NCI-H2227 (cell line): ENCODE measurements at regions not wholly inside any gene's neighbourhood (a gene's known extent, or its start where the extent isn't known, plus 50 kb on each side); places are given as distances from the start of the nearest gene placed in this dataset.
"Not testable (repeated sequence)": the region's sequence is repeated elsewhere in the genome, so short reads cannot be mapped to it uniquely, and the experiment has no call there.

ENCODE experiments used
- DNase-seq: peaks from one replicate; lab custom pipeline; 2025; ENCODE audit not compliant: unreplicated experiment; lab: John Stamatoyannopoulos, UW

- DNase-seq, result no peak
Observed at GRCh38 chr22:48722661-48723060, 1105.0 kb downstream of the BRD1 start.

GRCh38 chr22:48721395-48721669 is 1106.3 kb downstream of the BRD1 start:
- DNase-seq, result no peak

- DNase-seq, result no peak
Observed at GRCh38 chr22:48720662-48721394, 1106.8 kb downstream of the BRD1 start.

- DNase-seq, result no peak
Observed at GRCh38 chr22:48719978-48720661, 1107.6 kb downstream of the BRD1 start.

- no peak for DNase-seq
Observed at GRCh38 chr22:48718818-48719500, 1108.7 kb downstream of the BRD1 start.

- no peak for DNase-seq
Observed at GRCh38 chr22:48717883-48718817, 1109.5 kb downstream of the BRD1 start.

- no peak for DNase-seq
Observed at GRCh38 chr22:48717076-48717810, 1110.4 kb downstream of the BRD1 start.

GRCh38 chr22:48716154-48716553 is 1111.5 kb downstream of the BRD1 start:
- not testable (repeated sequence) for DNase-seq

GRCh38 chr22:48715511-48715910 is 1112.2 kb downstream of the BRD1 start:
- DNase-seq, result no peak

GRCh38 chr22:48714231-48714630 is 1113.4 kb downstream of the BRD1 start:
- DNase-seq, result no peak

GRCh38 chr22:48713272-48714205 is 1114.1 kb downstream of the BRD1 start:
- no peak for DNase-seq

GRCh38 chr22:48712558-48713271 is 1115.0 kb downstream of the BRD1 start:
- DNase-seq, result no peak

GRCh38 chr22:48711669-48712068 is 1116.0 kb downstream of the BRD1 start:
- DNase-seq, result no peak

- no peak for DNase-seq
Observed at GRCh38 chr22:48711031-48711431, 1116.6 kb downstream of the BRD1 start.

- DNase-seq, result no peak
Observed at GRCh38 chr22:48710410-48710809, 1117.3 kb downstream of the BRD1 start.

GRCh38 chr22:48709976-48710375 is 1117.7 kb downstream of the BRD1 start:
- DNase-seq, result no peak

- DNase-seq, result no peak
Observed at GRCh38 chr22:48709453-48709852, 1118.2 kb downstream of the BRD1 start.

GRCh38 chr22:48708558-48709245 is 1119.0 kb downstream of the BRD1 start:
- no peak for DNase-seq
